BJ (cell line): ENCODE measurements at regions not wholly inside any gene's neighbourhood (a gene's known extent, or its start where the extent isn't known, plus 50 kb on each side); places are given as distances from the start of the nearest gene placed in this dataset.

Experiments
- CTCF ChIA-PET: fragments of 350-600 bp; formaldehyde crosslinking; extraction: SDS; loops from one replicate; lab custom pipeline; 2021; ENCODE audit warnings: antibody characterized with exemption, inconsistent platforms; lab: Yijun Ruan, JAX
- POLR2A ChIA-PET: fragments of 300-600 bp; sonication (Branson Sonifier 250); formaldehyde crosslinking; extraction: SDS; loops from one replicate; lab custom pipeline; 2021; ENCODE audit warnings: antibody characterized with exemption; lab: Charles Lee
- DNase-seq: peaks from one replicate; pipeline ENCODE4 v3.0.0-alpha.2; 2011; ENCODE audit warnings: low read depth
- H3K27me3 ChIP-seq: 2 replicates; pipeline ENCODE4 v1.6.0; 2011; ENCODE audit warnings: low read length; ENCODE audit not compliant: control insufficient read depth, insufficient read depth
- H3K36me3 ChIP-seq: 2 replicates; pipeline ENCODE4 v1.5.1; 2011; ENCODE audit warnings: low read length; ENCODE audit not compliant: control insufficient read depth, insufficient read depth
- H3K4me3 ChIP-seq: 2 replicates; pipeline ENCODE4 v1.5.1; 2011; ENCODE audit warnings: low read depth, mild to moderate bottlenecking, control low read depth, low read length
- CTCF ChIP-seq: IDR thresholded peaks from 2 replicates; pipeline ENCODE4 v1.5.1; 2011; ENCODE audit warnings: low read depth, mild to moderate bottlenecking, control low read depth, inconsistent platforms, low read length, moderate library complexity; ENCODE audit not compliant: insufficient read depth

DNA sequence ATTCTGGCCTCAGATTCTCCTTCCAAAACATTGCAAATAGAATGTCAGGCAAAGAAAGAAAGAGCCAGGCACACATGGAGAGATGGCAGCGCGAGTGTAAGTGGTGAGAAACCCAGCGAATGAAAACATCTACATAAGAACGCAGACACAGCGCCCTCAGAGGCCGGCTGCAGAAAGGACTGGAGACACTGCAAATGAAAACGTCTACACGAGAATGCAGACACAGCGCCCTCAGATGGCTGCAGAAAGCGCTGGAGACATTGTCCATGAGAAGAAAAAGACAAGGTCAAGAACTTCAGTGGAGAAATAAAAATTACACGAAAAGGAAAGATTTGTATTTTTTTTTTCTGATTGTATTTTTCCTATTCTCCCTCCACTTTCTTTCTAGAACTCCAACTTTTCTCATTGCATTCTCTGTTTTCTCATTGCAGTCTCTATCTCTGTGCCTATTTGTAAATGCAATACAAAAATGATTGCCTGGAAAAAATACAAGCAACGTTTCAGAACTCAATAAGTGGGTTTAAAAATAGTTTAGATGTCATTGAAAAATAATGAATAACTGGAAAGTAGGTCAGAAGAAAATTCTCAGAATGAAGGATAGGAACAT is 117.9 kb upstream of the LPCAT1 start:
- Histone ChIP-seq H3K36me3 (no peaks in the 10 kb centered on the region), H3K27me3 (peaks cover 14% of the 10 kb centered on the region), H3K4me3 (no peak overlapping the region)
- TF ChIP-seq CTCF = peak; percentile 97
- ChIA-PET CTCF (interaction anchor here (0.8 to 6.4 kb wide), 6 partner anchors 12 to 473 kb away, joined by 3 to 110 read pairs (median 4); no protein-coding TSS in a partner anchor), POLR2A (no interaction called here)
- peak; percentile 40 for DNase-seq

GRCh38 chr5:1641041-1641440 is 117.3 kb upstream of the LPCAT1 start:
- POLR2A ChIA-PET = no interaction called here
- CTCF ChIA-PET = interaction anchor here (1.1 to 6.4 kb wide), 6 partner anchors 99 to 472 kb away, joined by 3 to 110 read pairs (median 5); no protein-coding TSS in a partner anchor
- H3K4me3 ChIP-seq = no peak overlapping the region
- no peaks in the 10 kb centered on the region for H3K36me3 ChIP-seq
- no peak for TF ChIP-seq CTCF
- peaks cover 14% of the 10 kb centered on the region for H3K27me3 ChIP-seq
- no peak for DNase-seq

GRCh38 chr5:1640421-1640881 is 116.7 kb upstream of the LPCAT1 start:
- DNase-seq = no peak
- ChIA-PET CTCF (interaction anchor here (1.1 to 6.4 kb wide), 9 partner anchors 98 to 706 kb away, joined by 3 to 110 read pairs (median 5); no protein-coding TSS in a partner anchor), POLR2A (no interaction called here)
- H3K36me3 ChIP-seq = no peaks in the 10 kb centered on the region
- H3K27me3 ChIP-seq = peaks cover 14% of the 10 kb centered on the region
- TF ChIP-seq CTCF = no peak
- H3K4me3 ChIP-seq = no peak overlapping the region

- no peak for DNase-seq
- Histone ChIP-seq H3K27me3 (peaks cover 14% of the 10 kb centered on the region), H3K36me3 (no peaks in the 10 kb centered on the region), H3K4me3 (no peak overlapping the region)
- ChIA-PET POLR2A (no interaction called here), CTCF (interaction anchor here (1.1 to 2.0 kb wide), 6 partner anchors 161 to 705 kb away, joined by 4 to 10 read pairs (median 5); no protein-coding TSS in a partner anchor)
- no peak for TF ChIP-seq CTCF
Measured at GRCh38 chr5:1639757-1640156, 116.0 kb upstream of the LPCAT1 start.

GRCh38 chr5:1638658-1639400 is 115.1 kb upstream of the LPCAT1 start:
- ChIA-PET CTCF (interaction anchor here (1.5 kb wide), 1 partner anchor 704 kb away, joined by 4 read pairs; no protein-coding TSS in a partner anchor), POLR2A (no interaction called here)
- TF ChIP-seq CTCF = no peak
- Histone ChIP-seq H3K36me3 (no peaks in the 10 kb centered on the region), H3K27me3 (peaks cover 8% of the 10 kb centered on the region), H3K4me3 (no peak overlapping the region)
- DNase-seq = no peak
